Calu3 (cell line): ENCODE measurements at regions not wholly inside any gene's neighbourhood (a gene's known extent, or its start where the extent isn't known, plus 50 kb on each side); places are given as distances from the start of the nearest gene placed in this dataset.

ENCODE experiments used
- BruUV-seq: library from RNA; stranded (reverse); fragments of 400-500 nt; replicated peaks from 2 replicates; lab custom pipeline; 2021; lab: Mats Ljungman, UMichigan
- CTCF ChIA-PET: fragments of 300-600 bp; sonication (Branson Sonifier 250); formaldehyde crosslinking; loops from one replicate; lab custom pipeline; 2022; ENCODE audit warnings: antibody characterized with exemption; lab: Charles Lee
- DNase-seq: peaks from one replicate; pipeline ENCODE4 v3.0.0; 2022
- H3K27ac Mint-ChIP-seq: one replicate; pipeline ENCODE4 v1.8.0; 2022; ENCODE audit warnings: mixed read lengths; ENCODE audit not compliant: unreplicated experiment
- H3K27me3 Mint-ChIP-seq: one replicate; pipeline ENCODE4 v1.8.0; 2022; ENCODE audit warnings: mixed read lengths; ENCODE audit not compliant: unreplicated experiment
- H3K36me3 Mint-ChIP-seq: one replicate; pipeline ENCODE4 v1.8.0; 2022; ENCODE audit warnings: mild to moderate bottlenecking, moderate library complexity, mixed read lengths; ENCODE audit not compliant: insufficient read depth, unreplicated experiment
- H3K4me1 Mint-ChIP-seq: one replicate; pipeline ENCODE4 v1.8.0; 2022; ENCODE audit warnings: mild to moderate bottlenecking, low read depth, mixed read lengths; ENCODE audit not compliant: unreplicated experiment
- H3K4me3 Mint-ChIP-seq: one replicate; pipeline ENCODE4 v1.8.0; 2022; ENCODE audit warnings: mild to moderate bottlenecking, low read depth, moderate library complexity, mixed read lengths; ENCODE audit not compliant: unreplicated experiment
- H3K9me3 Mint-ChIP-seq: one replicate; pipeline ENCODE4 v1.8.0; 2022; ENCODE audit warnings: low read depth, mixed read lengths; ENCODE audit not compliant: unreplicated experiment
- intact Hi-C: fragments of 100-400 bp; cut with micrococcal nuclease; formaldehyde crosslinking; loops from one replicate; pipeline ENCODE4 v1.10.0; 2022; ENCODE audit not compliant: unreplicated experiment
- TF ChIP-seq, protein P1 (sequence below): fragments of 200-600 bp; IDR thresholded peaks from one replicate; pipeline ENCODE4 v1.8.0; 2022; ENCODE audit warnings: antibody characterized with exemption; ENCODE audit not compliant: unreplicated experiment

DNA sequence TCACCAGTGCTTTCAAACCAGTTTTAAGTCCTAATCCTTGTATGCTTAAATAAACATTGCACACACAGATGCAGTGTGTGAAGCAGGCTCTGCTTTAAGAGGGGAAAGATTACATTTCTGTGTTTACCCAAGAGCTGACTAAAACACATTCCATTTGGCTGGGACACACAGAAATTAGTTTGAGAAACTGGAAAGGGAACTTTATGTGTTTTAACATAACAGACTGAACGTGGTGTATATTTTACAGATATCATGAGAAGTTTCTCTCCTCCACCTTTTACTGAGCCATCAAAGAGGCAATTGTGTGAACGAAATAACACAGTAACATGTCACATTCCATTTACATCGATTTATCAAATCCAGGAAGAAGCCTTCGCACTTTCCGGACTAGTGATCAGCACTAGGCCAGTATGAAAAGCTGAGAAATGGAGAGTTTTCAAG, 121.8 kb downstream of the MAIP1 start:
- Mint-ChIP-seq H3K27ac (peak overlapping the region; percentile 90), H3K4me1 (peaks cover 35% of the 10 kb centered on the region), H3K36me3 (no peaks in the 10 kb centered on the region), H3K4me3 (no peak overlapping the region), H3K27me3 (no peaks in the 10 kb centered on the region), H3K9me3 (peaks cover 4% of the 10 kb centered on the region)
- TF ChIP-seq, protein P1, sequence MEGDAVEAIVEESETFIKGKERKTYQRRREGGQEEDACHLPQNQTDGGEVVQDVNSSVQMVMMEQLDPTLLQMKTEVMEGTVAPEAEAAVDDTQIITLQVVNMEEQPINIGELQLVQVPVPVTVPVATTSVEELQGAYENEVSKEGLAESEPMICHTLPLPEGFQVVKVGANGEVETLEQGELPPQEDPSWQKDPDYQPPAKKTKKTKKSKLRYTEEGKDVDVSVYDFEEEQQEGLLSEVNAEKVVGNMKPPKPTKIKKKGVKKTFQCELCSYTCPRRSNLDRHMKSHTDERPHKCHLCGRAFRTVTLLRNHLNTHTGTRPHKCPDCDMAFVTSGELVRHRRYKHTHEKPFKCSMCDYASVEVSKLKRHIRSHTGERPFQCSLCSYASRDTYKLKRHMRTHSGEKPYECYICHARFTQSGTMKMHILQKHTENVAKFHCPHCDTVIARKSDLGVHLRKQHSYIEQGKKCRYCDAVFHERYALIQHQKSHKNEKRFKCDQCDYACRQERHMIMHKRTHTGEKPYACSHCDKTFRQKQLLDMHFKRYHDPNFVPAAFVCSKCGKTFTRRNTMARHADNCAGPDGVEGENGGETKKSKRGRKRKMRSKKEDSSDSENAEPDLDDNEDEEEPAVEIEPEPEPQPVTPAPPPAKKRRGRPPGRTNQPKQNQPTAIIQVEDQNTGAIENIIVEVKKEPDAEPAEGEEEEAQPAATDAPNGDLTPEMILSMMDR, result no peak
- CTCF ChIA-PET, result interaction anchor here (0.7 kb wide), 1 partner anchor 35 kb away, joined by 3 read pairs; no protein-coding TSS in a partner anchor
- intact Hi-C loops, result loop anchor here (1.0 to 5.0 kb wide), 3 partner anchors 26 to 226 kb away; no protein-coding TSS in a partner anchor
- DNase-seq, result peak; percentile 43
- BruUV-seq, result no TSS peak

DNA sequence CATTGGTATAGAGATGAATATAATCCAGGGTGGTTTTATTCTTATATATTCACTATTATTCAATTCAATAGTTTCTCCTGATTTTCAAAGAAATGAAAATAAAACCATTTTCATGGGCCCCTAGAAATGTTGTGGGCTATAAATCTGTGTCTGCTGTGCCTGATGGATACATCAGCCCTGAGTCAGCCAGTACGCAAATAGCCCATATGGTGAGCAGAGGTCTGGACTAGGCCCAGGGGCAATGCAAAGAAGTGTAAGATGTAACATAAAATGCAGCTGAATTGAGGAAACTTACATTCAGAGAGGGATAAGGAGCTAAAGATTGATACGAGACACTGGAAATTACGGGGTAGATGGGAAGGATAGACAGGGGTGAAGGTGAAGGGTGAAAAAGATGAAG, 122.5 kb downstream of the MAIP1 start:
- intact Hi-C loops, result loop anchor here (1.0 to 5.0 kb wide), 3 partner anchors 27 to 225 kb away; no protein-coding TSS in a partner anchor
- H3K36me3 Mint-ChIP-seq, result no peaks in the 10 kb centered on the region
- BruUV-seq, result no TSS peak
- H3K4me1 Mint-ChIP-seq, result peaks cover 35% of the 10 kb centered on the region
- H3K9me3 Mint-ChIP-seq, result peaks cover 3% of the 10 kb centered on the region
- H3K4me3 Mint-ChIP-seq, result no peak overlapping the region
- TF ChIP-seq, protein P1, result no peak
- H3K27me3 Mint-ChIP-seq, result no peaks in the 10 kb centered on the region
- peak overlapping the region; percentile 71 for H3K27ac Mint-ChIP-seq
- CTCF ChIA-PET, result interaction anchor here (0.7 kb wide), 1 partner anchor 36 kb away, joined by 3 read pairs; no protein-coding TSS in a partner anchor
- no peak for DNase-seq

DNA sequence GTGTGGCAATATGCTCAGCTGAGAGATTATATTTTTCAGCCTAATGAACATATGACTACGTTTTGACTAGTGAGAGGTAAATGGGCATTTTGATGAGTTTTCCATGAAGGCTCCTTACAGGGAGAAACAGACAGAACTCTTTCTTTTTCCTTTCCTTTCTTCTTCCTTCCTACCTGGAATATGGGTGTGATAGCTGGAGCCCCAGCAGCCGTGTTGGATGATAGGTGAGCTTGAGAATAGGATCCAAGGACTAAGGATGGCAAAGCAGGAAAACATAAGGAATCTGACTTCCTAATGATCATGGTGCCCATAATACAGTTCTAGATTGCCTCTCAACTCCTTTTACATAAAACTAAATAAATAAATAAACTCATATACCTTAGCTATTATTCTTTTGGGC, 124.0 kb downstream of the MAIP1 start:
- CTCF ChIA-PET, result no interaction called here
- Mint-ChIP-seq H3K36me3 (no peaks in the 10 kb centered on the region), H3K9me3 (peaks cover 3% of the 10 kb centered on the region), H3K27me3 (no peaks in the 10 kb centered on the region), H3K27ac (no peak overlapping the region), H3K4me1 (peaks cover 35% of the 10 kb centered on the region), H3K4me3 (no peak overlapping the region)
- TF ChIP-seq, protein P1, result no peak
- intact Hi-C loops, result loop anchor here (5.0 kb wide), 1 partner anchor 92 kb away; no protein-coding TSS in a partner anchor
- DNase-seq, result no peak
- BruUV-seq, result no TSS peak

DNA sequence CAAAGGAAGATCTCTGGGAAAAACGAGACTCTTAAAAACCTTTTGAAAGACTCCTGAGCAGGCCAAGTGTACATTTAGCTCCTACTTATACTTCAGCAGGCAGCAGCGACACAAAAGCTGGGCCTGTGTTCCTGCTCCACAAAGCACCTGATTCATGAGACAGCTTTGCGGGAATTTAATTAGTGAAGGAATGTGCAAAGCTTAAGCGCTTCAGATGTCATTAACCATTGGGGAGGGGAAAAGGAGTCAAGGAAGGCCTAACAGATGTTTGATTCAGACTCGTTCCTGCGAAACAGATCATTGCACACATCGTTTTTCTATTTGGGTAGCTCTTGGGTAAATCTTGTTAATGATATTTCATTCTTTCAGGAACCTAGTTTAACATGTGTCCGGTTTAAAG, 125.9 kb downstream of the MAIP1 start:
- no peak for DNase-seq
- CTCF ChIA-PET, result no interaction called here
- Mint-ChIP-seq H3K4me3 (no peak overlapping the region), H3K36me3 (no peaks in the 10 kb centered on the region), H3K9me3 (peaks cover 3% of the 10 kb centered on the region), H3K4me1 (peaks cover 25% of the 10 kb centered on the region), H3K27me3 (no peaks in the 10 kb centered on the region), H3K27ac (no peak overlapping the region)
- BruUV-seq, result no TSS peak
- intact Hi-C loops, result no loop called here
- TF ChIP-seq, protein P1, result no peak
